ENCODE measurements at regions not wholly inside any gene's neighbourhood (a gene's known extent, or its start where the extent isn't known, plus 50 kb on each side); places are given as distances from the start of the nearest gene placed in this dataset.

- TF ChIP-seq, protein P1, sequence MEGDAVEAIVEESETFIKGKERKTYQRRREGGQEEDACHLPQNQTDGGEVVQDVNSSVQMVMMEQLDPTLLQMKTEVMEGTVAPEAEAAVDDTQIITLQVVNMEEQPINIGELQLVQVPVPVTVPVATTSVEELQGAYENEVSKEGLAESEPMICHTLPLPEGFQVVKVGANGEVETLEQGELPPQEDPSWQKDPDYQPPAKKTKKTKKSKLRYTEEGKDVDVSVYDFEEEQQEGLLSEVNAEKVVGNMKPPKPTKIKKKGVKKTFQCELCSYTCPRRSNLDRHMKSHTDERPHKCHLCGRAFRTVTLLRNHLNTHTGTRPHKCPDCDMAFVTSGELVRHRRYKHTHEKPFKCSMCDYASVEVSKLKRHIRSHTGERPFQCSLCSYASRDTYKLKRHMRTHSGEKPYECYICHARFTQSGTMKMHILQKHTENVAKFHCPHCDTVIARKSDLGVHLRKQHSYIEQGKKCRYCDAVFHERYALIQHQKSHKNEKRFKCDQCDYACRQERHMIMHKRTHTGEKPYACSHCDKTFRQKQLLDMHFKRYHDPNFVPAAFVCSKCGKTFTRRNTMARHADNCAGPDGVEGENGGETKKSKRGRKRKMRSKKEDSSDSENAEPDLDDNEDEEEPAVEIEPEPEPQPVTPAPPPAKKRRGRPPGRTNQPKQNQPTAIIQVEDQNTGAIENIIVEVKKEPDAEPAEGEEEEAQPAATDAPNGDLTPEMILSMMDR (IDR thresholded peaks at IDR 0.05): no peak
- TF ChIP-seq POLR2A (IDR thresholded peaks at IDR 0.05): no peak
Observed at GRCh38 chr14:104496095-104496494, 83.5 kb upstream of the C14orf180 start.
